Limb (tissue), 2 donors: ENCODE measurements at regions not wholly inside any gene's neighbourhood (a gene's known extent, or its start where the extent isn't known, plus 50 kb on each side); places are given as distances from the start of the nearest gene placed in this dataset.
"Not testable (repeated sequence)": the region's sequence is repeated elsewhere in the genome, so short reads cannot be mapped to it uniquely, and the experiment has no call there.

ENCODE experiments used
- DNase-seq, 2 donors: peaks; one replicate each; pipeline ENCODE4 v3.0.0-alpha.2; 2016; ENCODE audit errors: extremely low spot score in 2 of 2

DNA sequence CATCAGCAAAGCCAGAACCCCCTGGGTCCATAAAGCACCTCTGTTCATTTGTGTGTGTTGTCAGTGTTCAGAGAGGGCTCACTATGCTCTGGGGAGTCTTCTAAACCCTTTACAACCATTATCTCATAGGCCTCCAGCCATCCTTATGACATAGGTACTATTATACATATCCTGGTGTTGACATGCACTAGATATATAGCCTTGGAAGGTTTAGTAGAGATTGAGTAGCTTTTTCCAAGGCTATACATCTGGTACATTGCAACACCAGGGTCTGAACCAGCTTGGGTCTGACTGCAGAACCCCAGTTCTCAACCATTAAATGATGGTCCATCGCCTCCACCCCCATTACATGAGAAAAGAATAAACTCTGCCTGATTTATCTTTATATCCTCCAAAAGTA, 253.6 kb upstream of the MKLN1 start:
- no peak for DNase-seq

DNA sequence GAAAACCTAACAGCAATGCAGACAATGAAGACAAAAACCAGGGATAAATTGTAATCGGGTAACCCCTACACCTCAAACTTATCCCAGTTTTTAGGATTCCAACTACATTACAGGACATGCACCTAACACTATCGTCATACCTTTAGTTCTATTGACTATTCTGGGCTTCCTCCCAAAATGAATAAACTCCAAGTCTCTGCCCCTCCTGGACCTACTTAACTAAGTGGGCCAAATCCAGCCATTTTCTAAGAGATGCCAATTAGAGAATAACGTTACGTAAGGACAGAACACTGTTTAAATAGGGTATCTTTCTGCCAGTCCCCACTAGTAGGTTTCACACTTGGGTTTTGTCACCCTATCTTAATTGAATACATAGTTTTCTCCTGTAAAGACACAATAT, 253.1 kb upstream of the MKLN1 start:
- DNase-seq = no peak

DNA sequence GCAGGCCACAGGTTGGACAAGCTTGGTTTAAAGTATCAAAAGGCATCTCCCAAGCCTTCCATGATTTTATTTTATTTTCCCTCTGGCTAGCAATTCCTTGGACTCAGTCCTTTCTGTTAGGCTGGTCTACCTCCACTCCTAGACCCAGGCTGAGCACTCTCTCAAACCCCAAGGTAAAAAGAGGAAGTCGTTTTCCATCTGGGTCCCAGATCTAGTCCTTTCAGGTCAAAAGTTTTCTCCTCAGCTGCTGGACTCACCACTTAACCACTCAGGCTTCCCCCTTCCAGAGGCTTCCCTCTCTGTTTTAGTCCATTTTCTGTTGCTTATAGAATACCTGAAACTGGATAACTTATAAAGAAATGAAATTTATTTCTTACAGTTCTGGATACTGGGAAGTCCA, 252.3 kb upstream of the MKLN1 start:
- DNase-seq = no peak

DNA sequence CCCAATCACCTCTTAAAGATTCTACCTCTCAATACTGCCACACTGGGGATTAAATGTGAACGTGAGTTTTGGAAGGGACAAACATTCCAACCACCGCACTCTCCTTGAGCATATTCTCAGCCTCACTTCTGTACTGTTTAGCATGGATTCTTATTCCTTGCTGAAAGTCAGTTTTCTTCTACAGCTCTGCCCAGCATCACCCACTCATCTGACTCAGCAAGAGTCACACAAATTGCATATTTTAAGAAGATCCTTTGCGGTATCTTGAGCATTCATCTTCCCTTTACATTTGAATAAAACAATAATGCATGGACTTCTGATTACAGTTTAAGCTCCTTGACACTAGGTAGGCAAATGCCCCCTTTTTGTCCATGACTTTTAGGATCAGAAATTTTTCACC, 251.6 kb upstream of the MKLN1 start:
- DNase-seq = no peak

DNA sequence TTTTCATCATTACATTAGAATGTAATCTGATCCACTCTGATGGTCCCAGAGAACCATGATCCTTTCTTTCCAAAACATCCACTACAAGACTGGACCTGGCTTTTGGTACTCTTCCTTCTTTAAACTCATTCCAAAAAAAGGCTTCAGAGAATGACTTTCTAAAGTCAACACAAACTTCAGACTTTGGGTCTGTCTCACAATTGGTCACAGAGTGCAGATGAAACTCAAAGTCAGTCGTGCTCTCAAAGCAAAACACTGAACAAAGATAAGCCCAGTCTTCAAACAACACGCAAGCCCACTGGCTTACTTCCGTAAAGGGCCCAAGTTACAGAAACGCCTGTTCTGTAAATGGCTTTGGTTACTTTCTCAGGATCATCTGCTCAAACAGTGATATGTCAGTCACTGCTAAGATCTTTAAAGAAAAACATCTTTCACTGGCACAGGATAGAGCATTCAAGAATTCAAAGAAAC, 250.9 kb upstream of the MKLN1 start:
- DNase-seq = no peak

DNA sequence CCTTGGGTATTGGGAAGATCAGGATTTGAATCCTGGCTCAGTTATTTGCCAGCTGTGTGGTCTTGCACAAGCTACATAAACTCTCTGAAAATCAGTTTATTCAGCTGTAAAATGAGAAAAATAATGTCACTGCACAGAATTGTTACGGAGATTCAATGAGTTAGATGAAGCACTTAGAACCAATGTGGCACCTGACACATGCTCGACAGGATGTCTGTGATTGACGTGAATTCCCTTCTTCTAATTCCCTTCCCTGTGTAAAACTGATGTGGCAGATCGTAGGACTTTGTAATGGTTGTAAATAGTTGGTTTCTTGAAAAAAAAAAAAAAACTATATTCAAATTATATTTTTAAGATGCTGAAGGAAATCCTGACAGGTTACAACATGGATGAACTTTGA, 249.9 kb upstream of the MKLN1 start:
- no peak for DNase-seq

DNA sequence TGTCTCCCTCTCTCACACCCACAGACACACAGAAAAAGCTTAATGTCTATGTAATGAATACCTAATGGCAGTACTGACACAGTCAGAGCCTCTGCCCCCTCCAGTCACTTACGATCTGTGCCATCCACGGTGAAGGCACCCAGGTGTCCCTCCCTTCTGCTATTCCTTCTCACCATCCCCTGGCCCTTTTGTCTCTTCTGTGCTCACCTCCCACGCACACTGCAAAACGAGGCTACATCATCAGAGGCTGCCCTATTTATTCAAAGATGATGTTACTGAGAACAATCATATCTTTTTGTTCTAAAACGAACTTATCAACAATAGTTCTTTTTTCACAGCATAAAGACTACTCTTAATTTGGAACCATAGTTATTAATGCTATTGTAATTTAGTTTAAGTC, 246.9 kb upstream of the MKLN1 start:
- DNase-seq = no peak

DNA sequence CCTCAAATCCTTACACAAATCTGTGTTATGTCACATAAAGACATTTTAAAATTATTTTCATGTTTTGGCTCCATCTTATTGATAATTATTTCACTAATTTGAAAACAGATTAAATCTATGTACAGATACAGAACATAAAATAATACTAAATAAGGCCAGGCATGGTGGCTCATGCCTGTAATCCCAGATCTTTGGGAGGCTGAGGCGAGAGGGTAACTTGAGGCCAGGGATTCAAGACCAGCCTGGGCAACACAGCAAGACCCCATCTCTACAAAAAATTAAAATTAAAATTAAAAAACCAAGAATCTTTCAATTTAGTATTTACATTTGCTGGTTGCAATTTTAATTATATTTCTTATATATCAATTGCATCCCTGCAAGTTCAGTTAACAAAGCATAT, 246.4 kb upstream of the MKLN1 start:
- DNase-seq = no peak

DNA sequence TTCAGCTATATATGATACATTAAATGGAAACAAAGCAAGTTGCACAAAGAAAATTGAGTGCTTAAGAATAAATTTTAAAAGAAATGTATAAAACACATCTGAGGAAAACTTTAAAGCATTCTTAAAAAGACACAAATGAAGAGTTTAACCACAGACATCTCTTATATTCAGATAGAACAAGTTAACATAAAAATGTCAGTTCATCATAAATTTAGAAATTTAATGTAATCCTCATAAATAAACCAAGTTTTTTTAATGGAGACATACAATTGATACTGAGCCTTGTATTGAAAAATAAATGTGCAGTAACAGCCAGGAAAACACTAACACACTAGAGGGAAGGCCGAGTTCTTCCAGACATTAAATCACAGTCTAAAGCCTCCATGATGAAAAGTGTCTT, 243.9 kb upstream of the MKLN1 start:
- no peak for DNase-seq

DNA sequence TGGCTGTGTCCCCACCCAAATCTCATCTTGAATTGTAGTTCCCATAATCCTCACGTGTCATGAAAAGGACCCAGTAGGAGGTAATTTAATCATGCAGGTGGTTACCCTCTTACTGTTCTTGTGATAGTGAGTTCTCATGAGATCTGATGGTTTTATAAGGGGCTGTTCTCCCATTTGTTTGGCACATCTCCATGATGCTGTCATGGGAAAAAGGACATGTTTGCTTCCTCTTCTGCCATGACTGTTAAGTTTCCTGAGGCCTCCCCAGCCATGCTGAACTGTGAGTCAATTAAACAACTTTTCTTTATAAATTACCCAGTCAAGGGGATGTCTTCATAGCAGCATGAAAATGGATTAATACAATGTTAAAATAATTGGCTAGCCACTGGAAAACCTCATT, 243.3 kb upstream of the MKLN1 start:
- DNase-seq = not testable (repeated sequence)

DNA sequence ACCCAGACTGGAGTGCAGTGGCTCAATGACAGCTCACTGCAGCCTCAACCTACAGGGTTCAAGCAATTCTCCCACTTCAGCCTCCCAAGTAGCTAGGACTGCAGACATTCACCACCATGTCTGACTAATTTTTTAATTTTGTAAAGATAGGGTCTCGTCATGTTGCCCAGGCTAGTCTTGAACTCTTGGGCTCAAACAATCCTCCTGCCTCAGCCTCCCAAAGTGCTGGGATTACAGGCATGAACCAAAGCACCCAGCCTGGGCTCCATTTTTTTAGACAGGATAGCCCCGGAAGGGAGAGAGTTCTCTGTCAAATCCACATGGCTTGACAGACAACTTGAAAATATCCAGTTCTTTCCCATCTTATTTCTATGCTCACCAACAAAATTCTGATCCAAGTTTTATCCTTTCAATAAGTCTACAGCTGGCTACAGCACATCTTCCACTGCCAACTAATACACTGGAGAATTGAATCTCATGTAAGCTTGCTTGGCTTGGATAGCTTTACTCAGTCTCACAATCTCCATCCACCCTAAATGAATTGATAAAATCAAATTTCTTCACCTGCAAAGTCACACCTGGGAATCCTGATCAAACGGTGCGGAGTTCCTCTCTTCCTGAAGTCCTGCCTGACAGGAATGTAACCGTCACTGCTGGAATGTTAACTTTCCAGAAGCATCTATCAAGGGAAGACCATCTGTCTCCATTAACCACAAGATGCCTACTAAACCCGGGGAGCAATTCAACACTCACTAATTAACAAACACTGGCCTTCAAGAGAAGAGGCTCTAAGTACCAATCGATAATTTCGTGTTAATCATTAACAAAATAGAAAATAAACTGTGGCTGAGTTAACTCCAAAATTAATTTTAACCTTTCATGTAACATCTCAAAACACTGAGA, 239.7 kb upstream of the MKLN1 start:
- no peak for DNase-seq

DNA sequence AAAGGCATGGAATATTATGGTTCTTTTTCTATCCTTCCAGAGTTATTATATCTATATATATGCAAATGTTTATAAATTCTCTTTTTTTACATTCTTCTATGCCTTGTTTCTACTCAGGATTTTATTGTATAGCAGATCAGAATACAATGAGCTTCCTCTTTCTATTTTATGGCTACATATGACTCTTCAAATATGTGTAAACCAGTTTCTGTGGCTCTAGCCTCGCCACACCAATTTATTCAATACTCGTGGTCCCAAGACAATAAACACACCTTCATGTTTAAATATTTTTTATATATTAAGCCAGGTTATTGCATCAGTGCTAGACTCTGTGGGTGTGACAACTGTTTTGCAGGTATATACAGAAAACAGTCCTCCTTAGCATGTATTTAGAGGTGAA, 237.5 kb upstream of the MKLN1 start:
- no peak for DNase-seq

DNA sequence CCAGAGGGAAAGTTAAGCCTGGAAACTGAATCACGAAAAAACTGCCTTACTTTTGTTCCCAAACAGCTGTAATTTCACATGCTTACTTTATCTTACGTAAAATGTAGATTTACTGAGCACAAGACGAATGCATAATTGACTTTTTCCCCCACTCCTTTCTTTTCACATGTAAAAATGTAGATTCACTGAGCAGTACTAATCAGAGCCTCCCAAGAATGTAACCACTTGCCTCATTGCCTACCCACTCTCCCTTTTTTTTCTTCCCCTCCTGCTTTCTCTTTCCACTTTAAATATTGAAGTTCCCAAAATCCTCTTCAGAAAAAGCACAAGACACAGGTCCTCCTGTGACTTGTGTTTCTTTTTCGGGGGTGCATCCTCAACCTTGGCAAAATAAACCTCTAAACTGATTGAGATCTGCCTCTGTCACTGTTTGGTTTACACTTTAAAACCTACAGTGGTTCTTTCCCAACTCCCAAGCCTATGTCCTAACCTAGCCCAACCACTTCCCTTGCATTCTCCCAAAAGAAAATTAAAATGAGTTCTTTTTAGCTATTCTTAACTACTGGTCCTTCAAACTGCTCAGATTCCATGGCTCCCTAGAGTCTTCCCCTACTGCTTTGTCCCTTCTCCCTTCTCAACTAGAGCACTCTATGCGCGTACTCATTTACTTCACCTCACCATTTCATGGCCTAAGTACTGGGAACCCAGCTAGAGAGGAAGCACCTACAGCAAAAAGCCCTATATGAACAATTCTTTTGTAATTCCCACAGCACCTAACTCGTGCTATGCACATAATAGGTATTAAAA, 236.6 kb upstream of the MKLN1 start:
- DNase-seq = no peak

DNA sequence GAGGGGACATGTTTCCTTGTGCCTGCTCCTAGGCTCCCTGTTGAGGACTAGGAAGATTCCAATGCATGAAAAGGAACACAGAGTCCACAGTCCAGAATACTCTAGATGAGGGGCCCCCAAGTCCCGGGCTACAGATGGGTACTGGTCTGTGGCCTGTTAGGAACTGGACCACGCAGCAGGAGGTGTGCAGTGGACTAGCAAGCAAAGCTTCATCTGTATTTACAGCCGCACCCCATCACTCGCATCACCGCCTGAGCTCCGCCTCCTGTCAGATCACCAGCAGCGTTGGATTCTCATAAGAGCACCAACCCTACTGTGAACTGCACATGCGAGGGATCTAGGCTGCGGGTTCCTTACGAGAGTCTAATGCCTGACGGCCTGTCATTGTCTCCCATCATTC, 233.0 kb upstream of the MKLN1 start:
- DNase-seq = no peak

DNA sequence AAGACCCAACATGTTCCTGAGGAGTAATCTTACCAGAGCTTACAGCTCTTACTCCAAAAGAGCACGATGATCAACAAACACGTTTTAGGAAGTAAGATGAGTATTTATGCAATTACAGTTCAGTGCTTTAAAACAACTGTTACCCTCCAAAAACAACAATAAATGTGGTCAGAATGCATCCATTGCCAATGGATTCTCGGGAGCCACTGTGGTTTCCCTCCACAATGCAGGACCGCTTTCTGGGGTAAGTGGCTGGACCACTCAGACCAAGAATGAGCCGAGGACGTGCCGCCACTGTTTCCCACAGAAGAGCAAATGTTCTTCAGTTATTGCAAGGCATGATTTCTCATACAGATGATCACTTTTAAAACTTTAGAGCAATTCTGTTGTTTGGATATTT, 232.3 kb upstream of the MKLN1 start:
- DNase-seq = no peak

DNA sequence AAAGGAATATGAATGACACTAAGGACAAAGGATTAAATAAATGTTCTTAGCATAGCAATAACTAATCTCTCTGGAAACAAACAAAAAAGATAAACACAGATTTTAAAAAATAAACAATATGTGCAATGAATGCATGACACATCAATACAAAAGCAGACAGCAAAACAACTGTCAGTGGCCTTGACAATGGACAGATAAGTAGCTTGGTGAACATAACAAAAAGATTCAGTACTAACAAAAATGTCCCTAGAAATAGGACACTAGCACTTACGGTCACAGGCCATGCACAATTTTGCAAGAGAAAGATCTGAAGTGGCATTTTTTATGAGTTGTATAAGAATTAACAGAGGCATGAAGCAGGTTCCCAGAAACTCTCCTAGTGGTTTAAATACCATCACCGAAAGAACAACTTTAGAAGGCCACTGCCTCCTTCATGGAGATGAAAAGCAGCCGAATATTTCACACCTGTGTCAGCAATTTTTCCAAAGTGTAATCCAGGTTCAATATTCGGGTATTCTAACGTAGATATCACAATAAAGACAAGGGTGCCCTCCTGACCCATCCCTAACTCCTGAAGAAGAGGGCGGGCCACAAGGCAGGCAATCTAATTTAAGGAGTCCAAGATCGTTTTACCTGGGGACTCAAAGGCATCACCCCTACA, 231.3 kb upstream of the MKLN1 start:
- DNase-seq = no peak

DNA sequence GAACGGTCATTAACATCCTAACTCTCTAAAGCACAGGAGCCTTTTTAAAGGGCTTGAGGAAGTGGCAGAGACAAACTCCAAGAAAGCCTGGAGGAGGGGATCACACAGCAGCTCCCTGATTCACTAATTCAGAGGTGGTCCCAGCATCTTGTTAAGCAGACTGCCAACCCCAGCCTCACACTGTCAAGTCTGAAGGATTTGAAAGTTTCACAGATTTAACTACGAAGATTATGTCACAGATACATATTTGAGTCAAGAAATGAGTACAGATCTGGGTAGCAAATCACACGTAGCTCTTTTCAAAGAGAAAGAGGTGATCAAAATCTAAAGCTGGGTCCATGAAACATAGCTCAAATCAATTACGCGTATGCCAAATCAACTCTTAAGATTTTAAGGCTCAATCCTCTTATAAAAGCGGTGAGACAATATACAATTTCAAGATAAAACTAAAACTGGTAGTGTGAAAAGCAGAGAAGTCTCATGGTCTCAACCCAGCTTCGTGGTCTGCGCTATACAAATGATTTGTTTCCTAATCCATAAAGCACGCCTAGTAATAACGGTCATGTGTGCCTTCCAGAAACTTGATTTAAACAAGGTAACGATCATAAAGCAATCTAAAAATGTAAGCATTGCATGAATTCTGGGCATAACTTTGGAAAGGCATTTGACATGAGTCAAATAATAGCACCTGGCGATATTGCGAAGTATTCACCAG, 229.9 kb upstream of the MKLN1 start:
- no peak for DNase-seq

DNA sequence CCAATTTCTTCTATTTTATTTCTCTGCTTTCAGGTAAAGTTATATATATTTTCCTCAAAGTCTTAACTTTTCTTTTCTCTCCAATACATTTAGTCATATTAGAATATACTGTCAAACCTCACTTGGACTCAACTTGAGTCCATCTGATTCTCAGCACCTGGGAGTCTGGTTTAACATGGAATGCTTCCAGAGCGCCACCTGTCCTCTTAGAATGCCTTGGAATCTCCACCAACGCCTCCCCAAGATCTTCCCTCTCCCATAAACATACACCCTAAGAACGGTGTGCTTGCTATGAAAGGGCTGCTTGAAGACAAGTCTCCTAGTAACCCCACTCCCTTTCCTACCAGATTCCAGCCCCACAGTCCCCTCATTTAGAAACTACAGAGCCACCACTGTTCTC, 229.1 kb upstream of the MKLN1 start:
- DNase-seq = no peak

DNA sequence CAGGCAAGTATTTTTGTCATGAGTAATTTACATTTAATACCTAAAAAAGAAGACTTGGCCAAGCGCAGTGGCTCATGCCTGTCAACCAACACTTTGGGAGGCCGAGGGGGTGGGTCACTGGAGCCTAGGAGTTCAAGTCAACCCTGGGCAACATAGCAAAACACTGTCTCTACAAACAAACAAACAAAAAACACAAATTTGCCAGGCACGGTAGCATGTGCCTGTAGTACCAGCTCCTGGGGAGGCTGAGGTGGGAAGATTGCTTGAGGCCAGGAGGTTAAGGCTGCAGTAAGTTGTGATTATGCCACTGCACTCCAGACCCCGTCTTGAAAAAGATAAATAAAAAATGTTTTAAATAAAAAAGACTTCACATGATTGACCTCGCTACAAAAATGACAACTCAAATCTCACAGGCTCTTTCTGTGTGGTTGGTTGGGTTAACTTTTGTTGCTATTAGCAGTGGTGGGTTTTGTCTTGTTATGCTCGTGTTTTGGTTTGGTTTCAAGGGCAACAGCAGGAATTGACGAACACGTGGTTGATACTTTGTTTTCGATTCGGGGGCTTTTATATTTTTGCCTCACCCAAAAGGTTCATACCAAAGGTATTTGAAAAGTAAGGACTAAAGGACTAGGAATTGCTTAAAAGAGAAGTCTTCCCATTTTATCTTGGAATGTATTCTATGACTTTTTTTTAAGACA, 227.2 kb upstream of the MKLN1 start:
- no peak for DNase-seq

DNA sequence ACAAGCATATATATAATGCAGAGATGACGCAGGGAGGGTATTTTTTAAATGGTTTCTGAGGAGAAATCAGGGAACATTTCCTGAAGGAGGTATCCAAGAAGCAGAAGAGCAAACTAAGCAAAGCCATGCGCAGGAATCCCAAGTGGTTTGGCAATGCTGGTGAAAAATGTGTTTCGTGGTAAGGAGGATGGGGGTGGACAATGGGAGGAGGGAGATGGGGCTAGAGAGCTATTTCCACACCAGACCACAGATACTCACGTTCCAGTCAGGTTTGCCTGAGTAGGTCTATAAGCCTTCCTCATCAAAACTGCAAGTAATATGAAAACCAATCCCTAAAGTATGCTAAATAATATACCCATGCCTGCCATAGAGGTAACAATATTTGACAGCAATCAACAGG, 223.7 kb upstream of the MKLN1 start:
- no peak for DNase-seq
